Hepatocyte (in vitro differentiated cells): ENCODE measurements at regions not wholly inside any gene's neighbourhood (a gene's known extent, or its start where the extent isn't known, plus 50 kb on each side); places are given as distances from the start of the nearest gene placed in this dataset.

Experiments
- CTCF ChIP-seq: fragments of 200-600 bp; sonication (generic); IDR thresholded peaks from 2 replicates; pipeline ENCODE4 v1.5.1; 2016; ENCODE audit warnings: antibody characterized with exemption, mild to moderate bottlenecking; ENCODE audit not compliant: poor library complexity
- EZH2 ChIP-seq: fragments of 200-600 bp; sonication (generic); IDR thresholded peaks from 2 replicates; pipeline ENCODE4 v1.6.1; 2016; ENCODE audit warnings: antibody characterized with exemption, mild to moderate bottlenecking, borderline replicate concordance
- EZH2phosphoT487 ChIP-seq: fragments of 200-600 bp; sonication (generic); IDR thresholded peaks from one replicate; pipeline ENCODE4 v1.6.1; 2018; ENCODE audit warnings: antibody characterized with exemption, mild to moderate bottlenecking, low read depth, moderate library complexity; ENCODE audit not compliant: unreplicated experiment, severe bottlenecking

DNA sequence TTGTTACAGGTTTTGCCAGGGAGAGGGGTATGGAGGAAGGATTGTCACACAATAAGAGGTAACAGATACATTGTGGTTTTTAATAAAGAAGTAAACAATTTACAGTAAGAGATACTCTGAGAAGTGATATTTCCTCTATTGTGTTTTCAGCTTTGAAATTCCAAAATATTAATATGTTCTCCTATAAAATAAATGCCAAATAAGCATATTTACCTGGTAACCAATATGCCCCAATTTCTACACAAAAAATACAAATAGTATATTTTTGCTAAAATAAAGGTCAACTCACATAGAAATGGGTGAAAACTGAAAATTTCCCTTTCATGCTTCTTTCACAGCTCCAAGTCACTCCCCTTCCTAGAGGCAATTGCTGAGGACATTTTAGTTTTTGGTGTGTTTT lies 437.4 kb upstream of the UBE2E2 start:
- TF ChIP-seq CTCF (no peak), EZH2 (no peak), EZH2phosphoT487 (no peak)
